HUES6 (cell line): ENCODE measurements at regions not wholly inside any gene's neighbourhood (a gene's known extent, or its start where the extent isn't known, plus 50 kb on each side); places are given as distances from the start of the nearest gene placed in this dataset.

Source experiments
- H3K27ac ChIP-seq: 2 replicates; pipeline ENCODE4 v1.7.0; 2013; ENCODE audit warnings: low read depth, mild to moderate bottlenecking, low read length, inconsistent platforms
- H3K27me3 ChIP-seq: 2 replicates; pipeline ENCODE4 v1.6.1; 2013; ENCODE audit warnings: low read length; ENCODE audit not compliant: control insufficient read depth, insufficient read depth
- H3K36me3 ChIP-seq: 2 replicates; pipeline ENCODE4 v1.6.1; 2013; ENCODE audit warnings: low read length; ENCODE audit not compliant: control insufficient read depth, insufficient read depth
- H3K4me1 ChIP-seq: 2 replicates; pipeline ENCODE4 v1.6.1; 2013; ENCODE audit warnings: low read length; ENCODE audit not compliant: control insufficient read depth, insufficient read depth
- H3K4me3 ChIP-seq: 2 replicates; pipeline ENCODE4 v1.5.1; 2013; ENCODE audit warnings: low read depth, low read length
- H3K9ac ChIP-seq: one replicate; pipeline ENCODE4 v1.6.1; 2013; ENCODE audit warnings: mild to moderate bottlenecking, low read length
- H3K9me3 ChIP-seq: 2 replicates; pipeline ENCODE4 v1.6.1; 2013; ENCODE audit warnings: low read depth, low read length; ENCODE audit not compliant: control insufficient read depth, insufficient read depth

GRCh38 chr2:144081272-144081671 is 438.6 kb downstream of the ZEB2 start:
- Histone ChIP-seq H3K4me1 (peaks cover 5% of the 10 kb centered on the region; the same call in 1 of the 2 replicates), H3K27me3 (no peaks in the 10 kb centered on the region), H3K9ac (no peak overlapping the region), H3K36me3 (no peaks in the 10 kb centered on the region), H3K9me3 (no peaks in the 10 kb centered on the region), H3K4me3 (no peak overlapping the region), H3K27ac (no peak overlapping the region)

- Histone ChIP-seq H3K4me3 (no peak overlapping the region), H3K27me3 (no peaks in the 10 kb centered on the region), H3K4me1 (peaks cover 5% of the 10 kb centered on the region; the same call in 1 of the 2 replicates)
Observed at GRCh38 chr2:144079803-144080202, 440.1 kb downstream of the ZEB2 start.

GRCh38 chr2:144078802-144079724 is 440.9 kb downstream of the ZEB2 start:
- Histone ChIP-seq H3K4me1 (peaks cover 5% of the 10 kb centered on the region; the same call in 1 of the 2 replicates), H3K9me3 (no peaks in the 10 kb centered on the region), H3K9ac (no peak overlapping the region), H3K4me3 (no peak overlapping the region), H3K27ac (no peak overlapping the region), H3K36me3 (no peaks in the 10 kb centered on the region), H3K27me3 (no peaks in the 10 kb centered on the region)

More at GRCh38 chr2:144079803-144080202, 440.1 kb downstream of the ZEB2 start:
- H3K27ac ChIP-seq = no peak overlapping the region
- H3K36me3 ChIP-seq = no peaks in the 10 kb centered on the region
- no peaks in the 10 kb centered on the region for H3K9me3 ChIP-seq
- no peak overlapping the region for H3K9ac ChIP-seq

- no peaks in the 10 kb centered on the region for H3K27me3 ChIP-seq
- no peaks in the 10 kb centered on the region for H3K36me3 ChIP-seq
- no peak overlapping the region for H3K4me3 ChIP-seq
- H3K4me1 ChIP-seq = peaks cover 5% of the 10 kb centered on the region; the same call in 1 of the 2 replicates
- no peaks in the 10 kb centered on the region for H3K9me3 ChIP-seq
- H3K9ac ChIP-seq = no peak overlapping the region
- no peak overlapping the region for H3K27ac ChIP-seq
Observed at GRCh38 chr2:144078106-144078505, 441.8 kb downstream of the ZEB2 start.

- no peak overlapping the region for H3K4me3 ChIP-seq
- peaks cover 5% of the 10 kb centered on the region; the same call in 1 of the 2 replicates for H3K4me1 ChIP-seq
- H3K9ac ChIP-seq = no peak overlapping the region
- H3K27ac ChIP-seq = no peak overlapping the region
- no peaks in the 10 kb centered on the region for H3K27me3 ChIP-seq
- H3K9me3 ChIP-seq = no peaks in the 10 kb centered on the region
- H3K36me3 ChIP-seq = no peaks in the 10 kb centered on the region
Observed at GRCh38 chr2:144074450-144074849, 445.5 kb downstream of the ZEB2 start.

GRCh38 chr2:144071461-144071860 is 448.5 kb downstream of the ZEB2 start:
- Histone ChIP-seq H3K9ac (no peak overlapping the region), H3K9me3 (no peaks in the 10 kb centered on the region), H3K36me3 (no peaks in the 10 kb centered on the region), H3K4me3 (no peak overlapping the region), H3K27ac (no peak overlapping the region), H3K27me3 (no peaks in the 10 kb centered on the region), H3K4me1 (peaks cover 6% of the 10 kb centered on the region; the same call in 1 of the 2 replicates)

GRCh38 chr2:144067506-144067905 is 452.4 kb downstream of the ZEB2 start:
- H3K27ac ChIP-seq = no peak overlapping the region

GRCh38 chr2:144063602-144064001 is 456.3 kb downstream of the ZEB2 start:
- H3K4me3 ChIP-seq = no peak overlapping the region
- no peak overlapping the region for H3K9ac ChIP-seq
- H3K36me3 ChIP-seq = no peaks in the 10 kb centered on the region
- no peaks in the 10 kb centered on the region for H3K27me3 ChIP-seq
- peaks cover 4% of the 10 kb centered on the region; the same call in 1 of the 2 replicates for H3K4me1 ChIP-seq
- H3K27ac ChIP-seq = no peak overlapping the region
- no peaks in the 10 kb centered on the region for H3K9me3 ChIP-seq

More at GRCh38 chr2:144067506-144067905, 452.4 kb downstream of the ZEB2 start:
- Histone ChIP-seq H3K4me1 (peaks cover 6% of the 10 kb centered on the region; the same call in 1 of the 2 replicates), H3K4me3 (no peak overlapping the region), H3K27me3 (no peaks in the 10 kb centered on the region), H3K36me3 (no peaks in the 10 kb centered on the region), H3K9ac (no peak overlapping the region), H3K9me3 (no peaks in the 10 kb centered on the region)

GRCh38 chr2:144054911-144055310 is 465.0 kb downstream of the ZEB2 start:
- Histone ChIP-seq H3K27me3 (no peaks in the 10 kb centered on the region), H3K27ac (no peak overlapping the region), H3K4me1 (no peaks in the 10 kb centered on the region), H3K36me3 (no peaks in the 10 kb centered on the region), H3K4me3 (no peak overlapping the region), H3K9ac (no peak overlapping the region), H3K9me3 (no peaks in the 10 kb centered on the region)

GRCh38 chr2:144052083-144052482 is 467.8 kb downstream of the ZEB2 start:
- Histone ChIP-seq H3K9me3 (no peaks in the 10 kb centered on the region), H3K27ac (no peak overlapping the region), H3K4me1 (no peaks in the 10 kb centered on the region), H3K4me3 (no peak overlapping the region), H3K9ac (no peak overlapping the region), H3K27me3 (no peaks in the 10 kb centered on the region), H3K36me3 (no peaks in the 10 kb centered on the region)

- Histone ChIP-seq H3K9me3 (no peaks in the 10 kb centered on the region), H3K9ac (no peak overlapping the region), H3K27me3 (no peaks in the 10 kb centered on the region), H3K27ac (no peak overlapping the region), H3K4me3 (no peak overlapping the region), H3K4me1 (no peaks in the 10 kb centered on the region), H3K36me3 (no peaks in the 10 kb centered on the region)
Observed at GRCh38 chr2:144049137-144049536, 470.8 kb downstream of the ZEB2 start.
